ENCODE measurements at regions not wholly inside any gene's neighbourhood (a gene's known extent, or its start where the extent isn't known, plus 50 kb on each side); places are given as distances from the start of the nearest gene placed in this dataset.

- Histone ChIP-seq H3K4me3 (no peak overlapping the region), H3K9me3 (no peaks in the 10 kb centered on the region), H3K27me3 (no peaks in the 10 kb centered on the region), H3K4me1 (ENCODE audit: insufficient read depth) (no peaks in the 10 kb centered on the region), H3K27ac (no peak overlapping the region), H3K36me3 (no peaks in the 10 kb centered on the region)
- DNase-seq = no peak
- intact Hi-C loops (cut with DNase I) = no loop called here
- 79 to 90% (median 87%) methylated on average over 5 of the region's 5 CpGs for WGBS, 3 donors
- TF ChIP-seq POLR2A (IDR thresholded peaks at IDR 0.05) = no peak
- no peak for TF ChIP-seq EP300 (IDR thresholded peaks at IDR 0.05)
- TF ChIP-seq CTCF (IDR thresholded peaks at IDR 0.05) = no peak
These were observed 343.4 kb upstream of the GYPC start for GRCh38 chr2:126312579-126312978.

- intact Hi-C loops (cut with DNase I) = no loop called here
- no peak for DNase-seq
- H3K27ac ChIP-seq = no peak overlapping the region
These were observed 340.1 kb upstream of the GYPC start for GRCh38 chr2:126315828-126316227.

GRCh38 chr2:126317790-126318431 is 338.0 kb upstream of the GYPC start:
- Histone ChIP-seq H3K4me3 (no peak overlapping the region), H3K27me3 (no peaks in the 10 kb centered on the region), H3K27ac (no peak overlapping the region), H3K4me1 (ENCODE audit: insufficient read depth) (no peaks in the 10 kb centered on the region), H3K9me3 (no peaks in the 10 kb centered on the region), H3K36me3 (no peaks in the 10 kb centered on the region)
- TF ChIP-seq EP300 (IDR thresholded peaks at IDR 0.05) = no peak
- intact Hi-C loops (cut with DNase I) = no loop called here
- 24 to 44% (median 34%) methylated on average over 2 of the region's 2 CpGs for WGBS, 3 donors
- DNase-seq = no peak

More at GRCh38 chr2:126315828-126316227, 340.1 kb upstream of the GYPC start:
- no peak for TF ChIP-seq CTCF (IDR thresholded peaks at IDR 0.05)
- H3K27me3 ChIP-seq = no peaks in the 10 kb centered on the region
- no peaks in the 10 kb centered on the region for H3K4me1 ChIP-seq (ENCODE audit: insufficient read depth)
- WGBS, 3 donors = 59 to 71% (median 61%) methylated on average over 1 of the region's 1 CpG
- no peak overlapping the region for H3K4me3 ChIP-seq
- no peaks in the 10 kb centered on the region for H3K9me3 ChIP-seq
- no peaks in the 10 kb centered on the region for H3K36me3 ChIP-seq

GRCh38 chr2:126322342-126322741 is 333.6 kb upstream of the GYPC start:
- Histone ChIP-seq H3K4me1 (ENCODE audit: insufficient read depth) (no peaks in the 10 kb centered on the region), H3K36me3 (no peaks in the 10 kb centered on the region), H3K27ac (no peak overlapping the region), H3K27me3 (no peaks in the 10 kb centered on the region), H3K9me3 (no peaks in the 10 kb centered on the region), H3K4me3 (no peak overlapping the region)
- intact Hi-C loops (cut with DNase I) = no loop called here
- 91 to 95% (median 91%) methylated on average over 3 of the region's 3 CpGs for whole genome bisulfite sequencing, 3 donors
- DNase-seq = no peak
- no peak for TF ChIP-seq POLR2A (IDR thresholded peaks at IDR 0.05)
- TF ChIP-seq CTCF (IDR thresholded peaks at IDR 0.05) = no peak
- TF ChIP-seq EP300 (IDR thresholded peaks at IDR 0.05) = no peak

GRCh38 chr2:126325202-126325601 is 330.8 kb upstream of the GYPC start:
- Histone ChIP-seq H3K9me3 (no peaks in the 10 kb centered on the region), H3K27ac (no peak overlapping the region), H3K36me3 (no peaks in the 10 kb centered on the region), H3K4me3 (no peak overlapping the region), H3K4me1 (ENCODE audit: insufficient read depth) (no peaks in the 10 kb centered on the region), H3K27me3 (no peaks in the 10 kb centered on the region)
- intact Hi-C loops (cut with DNase I) = no loop called here
- WGBS, 3 donors = 24 to 52% (median 37%) methylated on average over 5 of the region's 5 CpGs
- no peak for TF ChIP-seq EP300 (IDR thresholded peaks at IDR 0.05)
- no peak for TF ChIP-seq CTCF (IDR thresholded peaks at IDR 0.05)
- TF ChIP-seq POLR2A (IDR thresholded peaks at IDR 0.05) = no peak
- no peak for DNase-seq
